BE2C (cell line): ENCODE measurements at regions not wholly inside any gene's neighbourhood (a gene's known extent, or its start where the extent isn't known, plus 50 kb on each side); places are given as distances from the start of the nearest gene placed in this dataset.

Experiments used
- DNase-seq: peaks from one replicate; pipeline ENCODE4 v3.0.0-alpha.2; 2020
- H3K27me3 ChIP-seq: fragments of 250-450 bp; sonication (Bioruptor Pico); 2 replicates; pipeline ENCODE4 v1.5.1; 2020; ENCODE audit warnings: mild to moderate bottlenecking
- H3K36me3 ChIP-seq: fragments of 250-450 bp; sonication (Bioruptor Pico); 2 replicates; pipeline ENCODE4 v1.5.1; 2020; ENCODE audit warnings: mild to moderate bottlenecking
- H3K4me1 ChIP-seq: fragments of 250-450 bp; sonication (Bioruptor Pico); 2 replicates; pipeline ENCODE4 v1.5.1; 2020
- H3K4me3 ChIP-seq: 2 replicates; pipeline ENCODE4 v1.5.1; 2011; ENCODE audit warnings: low read depth, low read length
- H3K9me3 ChIP-seq: fragments of 250-450 bp; sonication (Bioruptor Pico); 2 replicates; pipeline ENCODE4 v1.5.1; 2020
- CTCF ChIP-seq: IDR thresholded peaks from 2 replicates; pipeline ENCODE4 v1.5.1; 2012; ENCODE audit warnings: mild to moderate bottlenecking, low read depth, low read length

- no peak for DNase-seq
- no peaks in the 10 kb centered on the region for H3K4me1 ChIP-seq
- H3K36me3 ChIP-seq, result no peaks in the 10 kb centered on the region
- TF ChIP-seq CTCF, result no peak
- H3K27me3 ChIP-seq, result no peaks in the 10 kb centered on the region
- no peak overlapping the region for H3K4me3 ChIP-seq
- H3K9me3 ChIP-seq, result no peaks in the 10 kb centered on the region
These were observed 300.5 kb downstream of the DEPDC1B start for GRCh38 chr5:60399507-60399906.

DNA sequence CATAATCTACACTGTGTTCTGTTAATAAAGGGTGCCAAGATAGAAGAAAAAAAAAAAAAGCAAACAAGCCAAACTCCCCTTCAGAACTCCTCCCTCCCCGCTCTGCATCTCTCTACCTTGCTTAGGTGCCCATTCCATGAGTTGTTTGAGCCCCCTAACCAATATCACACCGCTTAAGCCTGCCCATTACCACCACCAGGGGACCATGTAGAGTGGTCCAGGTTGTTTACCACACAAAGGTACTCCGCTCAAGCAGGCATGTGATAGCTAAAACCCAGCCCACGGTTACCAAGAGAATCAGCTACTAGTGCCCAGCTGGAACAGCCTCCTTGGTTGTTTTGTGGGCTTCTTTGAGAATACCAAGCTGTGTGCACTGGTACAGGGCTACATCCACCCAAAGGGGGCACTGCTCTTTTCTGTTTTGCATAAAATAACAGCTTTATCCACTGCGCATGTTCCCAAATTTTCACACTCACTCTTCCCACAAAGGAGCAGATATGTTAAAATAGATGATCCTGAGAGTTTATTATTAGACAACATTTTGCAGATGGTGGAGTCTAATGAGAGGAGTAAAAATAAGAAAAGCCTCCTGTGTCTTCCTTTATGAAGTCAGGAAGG is 304.1 kb downstream of the DEPDC1B start:
- Histone ChIP-seq H3K4me1 (no peaks in the 10 kb centered on the region), H3K4me3 (no peak overlapping the region), H3K27me3 (no peaks in the 10 kb centered on the region), H3K9me3 (no peaks in the 10 kb centered on the region), H3K36me3 (no peaks in the 10 kb centered on the region)
- peak; percentile 8 for DNase-seq
- TF ChIP-seq CTCF, result peak; percentile 34

DNA sequence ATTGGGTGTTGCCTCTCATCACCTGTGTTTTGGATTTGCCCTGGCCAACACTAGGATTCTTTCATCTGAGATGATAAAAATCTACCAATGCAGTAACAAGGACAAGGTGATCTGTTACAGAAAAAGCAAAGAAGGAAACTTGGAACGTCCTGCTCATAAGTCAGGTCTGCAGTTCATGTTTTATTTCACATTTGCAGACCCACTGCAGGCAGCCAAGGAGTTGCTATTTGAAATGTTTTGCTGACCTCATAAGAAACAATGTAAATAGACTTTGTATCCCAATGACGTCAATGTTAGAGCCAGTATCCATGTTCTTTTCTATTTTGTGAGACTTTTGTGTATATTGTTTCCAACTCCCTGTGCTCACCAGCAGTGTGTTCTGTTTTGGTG is 312.9 kb downstream of the DEPDC1B start:
- H3K4me1 ChIP-seq, result peaks cover 8% of the 10 kb centered on the region
- no peak overlapping the region for H3K4me3 ChIP-seq
- H3K36me3 ChIP-seq, result no peaks in the 10 kb centered on the region
- H3K9me3 ChIP-seq, result no peaks in the 10 kb centered on the region
- DNase-seq, result no peak
- H3K27me3 ChIP-seq, result no peaks in the 10 kb centered on the region
- no peak for TF ChIP-seq CTCF

DNA sequence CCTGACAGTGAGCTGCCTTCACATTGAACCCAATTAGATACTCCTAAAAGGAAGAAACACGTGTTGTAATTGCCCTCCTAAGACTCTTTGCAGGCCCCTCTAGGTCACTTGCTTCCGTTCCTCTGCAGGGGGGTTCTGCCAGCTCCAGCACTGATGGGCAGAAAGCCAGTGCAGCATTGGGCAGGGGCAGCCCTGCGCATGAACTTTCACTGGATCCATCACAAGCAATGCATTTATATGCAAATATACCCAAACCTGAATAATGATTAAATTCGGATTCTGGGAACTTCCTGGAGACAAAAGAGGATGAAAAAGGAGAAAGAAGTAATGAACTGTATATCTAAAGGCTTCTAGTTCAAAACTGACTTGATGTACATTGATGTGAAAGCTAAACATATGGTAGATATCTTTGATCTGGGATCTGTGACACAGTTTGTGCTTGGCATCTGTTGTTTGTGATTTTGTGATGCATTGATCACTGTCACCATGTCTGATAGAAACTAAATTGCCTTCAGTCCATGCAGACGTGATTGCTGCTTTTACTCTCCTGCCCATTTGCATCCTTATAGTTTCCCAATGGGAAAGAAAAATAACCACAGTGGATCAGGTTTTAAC is 313.4 kb downstream of the DEPDC1B start:
- Histone ChIP-seq H3K36me3 (no peaks in the 10 kb centered on the region), H3K4me1 (peaks cover 8% of the 10 kb centered on the region), H3K9me3 (no peaks in the 10 kb centered on the region), H3K4me3 (no peak overlapping the region), H3K27me3 (no peaks in the 10 kb centered on the region)
- TF ChIP-seq CTCF, result no peak
- DNase-seq, result peak; percentile 23

DNA sequence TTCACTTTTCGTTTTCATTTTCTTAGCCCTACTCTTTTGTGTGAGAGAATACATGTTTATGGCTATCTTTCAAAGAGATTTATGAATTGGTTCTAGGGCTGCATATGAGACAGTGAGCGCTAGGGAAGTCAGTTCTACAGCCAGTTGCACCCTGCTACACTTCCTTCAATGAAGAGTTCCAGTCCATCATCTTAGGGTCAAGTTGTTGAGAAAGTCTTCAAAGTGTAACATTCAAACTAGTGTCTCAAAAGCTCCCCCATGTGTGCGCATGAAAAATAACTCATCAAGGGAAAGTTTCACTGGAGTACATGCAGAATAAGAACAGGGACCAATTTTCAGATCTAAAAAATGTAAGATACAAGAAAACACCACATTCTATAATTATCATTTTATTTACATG is 317.2 kb downstream of the DEPDC1B start:
- Histone ChIP-seq H3K36me3 (no peaks in the 10 kb centered on the region), H3K9me3 (no peaks in the 10 kb centered on the region), H3K4me1 (peaks cover 8% of the 10 kb centered on the region), H3K27me3 (no peaks in the 10 kb centered on the region), H3K4me3 (no peak overlapping the region)
- no peak for DNase-seq
- TF ChIP-seq CTCF, result peak; percentile 60

GRCh38 chr5:60379907-60380306 is 320.1 kb downstream of the DEPDC1B start:
- Histone ChIP-seq H3K36me3 (no peaks in the 10 kb centered on the region), H3K4me3 (no peak overlapping the region), H3K9me3 (no peaks in the 10 kb centered on the region), H3K4me1 (no peaks in the 10 kb centered on the region), H3K27me3 (no peaks in the 10 kb centered on the region)
- TF ChIP-seq CTCF, result no peak
- DNase-seq, result no peak
